Transverse colon (tissue), 4 donors: ENCODE measurements at regions not wholly inside any gene's neighbourhood (a gene's known extent, or its start where the extent isn't known, plus 50 kb on each side); places are given as distances from the start of the nearest gene placed in this dataset.

Source experiments
- DNase-seq: peaks from one replicate; pipeline ENCODE4 v3.0.0-alpha.2; 2019
- H3K27ac ChIP-seq, 4 donors: fragments of 200-600 bp; sonication (generic); 2 replicates each; pipeline ENCODE4 v1.5.1; 2016 to 2018; ENCODE audit warnings: inconsistent platforms in 4 of 4
- H3K27me3 ChIP-seq: fragments of 200-600 bp; sonication (generic); 2 replicates; pipeline ENCODE4 v1.5.1; 2017; ENCODE audit warnings: inconsistent platforms
- H3K36me3 ChIP-seq, 4 donors: fragments of 200-600 bp; sonication (generic); 2 replicates each; pipeline ENCODE4 v1.5.1; 2017 to 2019; ENCODE audit warnings: inconsistent platforms in 4 of 4
- H3K4me1 ChIP-seq, 4 donors: fragments of 200-600 bp; sonication (generic); 2 replicates each; pipeline ENCODE4 v1.5.1; 2017 to 2020; ENCODE audit warnings: inconsistent platforms in 4 of 4
- H3K4me3 ChIP-seq, 4 donors: fragments of 200-600 bp; sonication (generic); 1 replicate in 1 of 4; 2 replicates in 3 of 4; pipeline versions ENCODE4 v1.5.1 to v1.6.1; 2017 to 2019; ENCODE audit warnings: inconsistent platforms in 4 of 4
- H3K9me3 ChIP-seq, 2 donors: fragments of 200-600 bp; sonication (generic); 2 replicates each; pipeline ENCODE4 v1.5.1; 2017 to 2019; ENCODE audit warnings: inconsistent platforms in 2 of 2
- CTCF ChIP-seq, 5 experiments: fragments of 200-600 bp in 3 of 5; fragments of 450-650 bp in 2 of 5; sonication (generic) in 3 of 5; IDR thresholded peaks; 1 replicate in 2 of 5; 2 replicates in 3 of 5; pipeline ENCODE4 v1.5.1; 2016 to 2017; ENCODE audit warnings: antibody characterized with exemption in 5 of 5, inconsistent platforms in 3 of 5, mild to moderate bottlenecking in 2 of 5, moderate library complexity in 1 of 5
- EP300 ChIP-seq: sonication (generic); formaldehyde crosslinking; IDR thresholded peaks from one replicate; pipeline ENCODE4 v1.6.1; 2017; ENCODE audit warnings: antibody characterized with exemption, low read depth
- POLR2A ChIP-seq: fragments of 450-650 bp; IDR thresholded peaks from one replicate; pipeline ENCODE4 v1.6.1; 2016; ENCODE audit warnings: antibody characterized with exemption, mild to moderate bottlenecking, moderate library complexity
- POLR2AphosphoS5 ChIP-seq, 3 donors: sonication (generic); formaldehyde crosslinking; IDR thresholded peaks; one replicate each; pipeline ENCODE4 v1.6.1; 2016; ENCODE audit warnings: antibody characterized with exemption in 3 of 3
- WGBS, 2 donors: methylation state at CpG; one replicate each; pipeline ENCODE4 v1.1.5; 2018; ENCODE audit warnings: low coverage in 1 of 2; 5-methylcytosine and 5-hydroxymethylcytosine counted together
- in situ Hi-C, 4 donors: fragments of 200-750 bp; cut with MboI; loops; one replicate each; pipeline versions ENCODE4 v1.15.0 to v1.15.1; 2017; ENCODE audit warnings: low sequenced_read_pairs in 3 of 4, low pct_ligation_motif_present in 1 of 4, low pct_unique_long_range_greater_than_20kb in 1 of 4
- intact Hi-C: fragments of 100-400 bp; cut with DNase I; formaldehyde crosslinking; loops from one replicate; pipeline ENCODE4 v1.15.1; 2023; ENCODE audit warnings: low total_unique reads

- WGBS, 2 donors = 60 to 65% methylated on average over 1 of the region's 1 CpG
- no peaks in the 10 kb centered on the region for H3K4me1 ChIP-seq
- TF ChIP-seq POLR2A = no peak
- TF ChIP-seq CTCF (IDR thresholded peaks at IDR 0.05) = no peak
- no peak for TF ChIP-seq EP300
- no peak for TF ChIP-seq POLR2AphosphoS5 (IDR thresholded peaks at IDR 0.05)
- H3K36me3 ChIP-seq = no peaks in the 10 kb centered on the region
- H3K9me3 ChIP-seq = no peaks in the 10 kb centered on the region
- no peak overlapping the region for H3K27ac ChIP-seq
- DNase-seq = no peak
- no peaks in the 10 kb centered on the region for H3K27me3 ChIP-seq
- intact Hi-C loops (no loop called here), in situ Hi-C loops (no loop called here)
- H3K4me3 ChIP-seq = no peak overlapping the region
These were observed 199.2 kb downstream of the KCNS3 start for GRCh38 chr2:18077704-18078103.

GRCh38 chr2:18077231-18077630 lies 198.8 kb downstream of the KCNS3 start:
- Histone ChIP-seq H3K4me3 (no peak overlapping the region), H3K27ac (no peak overlapping the region), H3K9me3 (no peaks in the 10 kb centered on the region), H3K27me3 (no peaks in the 10 kb centered on the region), H3K36me3 (no peaks in the 10 kb centered on the region), H3K4me1 (no peaks in the 10 kb centered on the region)
- TF ChIP-seq POLR2A (no peak), POLR2AphosphoS5 (IDR thresholded peaks at IDR 0.05) (no peak), EP300 (no peak), CTCF (IDR thresholded peaks at IDR 0.05) (no peak)
- intact Hi-C loops = no loop called here
- WGBS, 2 donors = 36 to 43% methylated on average over 1 of the region's 1 CpG
- DNase-seq = no peak
- in situ Hi-C loops = no loop called here

- Histone ChIP-seq H3K36me3 (no peaks in the 10 kb centered on the region), H3K27me3 (no peaks in the 10 kb centered on the region), H3K4me1 (no peaks in the 10 kb centered on the region), H3K27ac (no peak overlapping the region), H3K9me3 (no peaks in the 10 kb centered on the region), H3K4me3 (no peak overlapping the region)
- intact Hi-C loops = no loop called here
- TF ChIP-seq CTCF (IDR thresholded peaks at IDR 0.05) (no peak), POLR2AphosphoS5 (IDR thresholded peaks at IDR 0.05) (no peak), POLR2A (no peak)
- in situ Hi-C loops = no loop called here
- WGBS, 2 donors = 74 to 90% methylated on average over 3 to 5 of the region's 5 CpGs
- no peak for DNase-seq
These were observed 196.0 kb downstream of the KCNS3 start for GRCh38 chr2:18074476-18074875.

GRCh38 chr2:18073601-18074000 lies 195.1 kb downstream of the KCNS3 start:
- Histone ChIP-seq H3K9me3 (no peaks in the 10 kb centered on the region), H3K27ac (no peak overlapping the region), H3K4me1 (no peaks in the 10 kb centered on the region), H3K4me3 (no peak overlapping the region), H3K27me3 (no peaks in the 10 kb centered on the region), H3K36me3 (no peaks in the 10 kb centered on the region)
- in situ Hi-C loops = no loop called here
- TF ChIP-seq POLR2A (no peak), POLR2AphosphoS5 (IDR thresholded peaks at IDR 0.05) (no peak), CTCF (IDR thresholded peaks at IDR 0.05) (no peak)
- intact Hi-C loops = no loop called here
- DNase-seq = no peak
- 65 to 83% methylated on average over 1 to 2 of the region's 2 CpGs for WGBS, 2 donors
